OCI-LY1 (cell line): ENCODE measurements at regions not wholly inside any gene's neighbourhood (a gene's known extent, or its start where the extent isn't known, plus 50 kb on each side); places are given as distances from the start of the nearest gene placed in this dataset.

ENCODE experiments used
- EZH2 ChIP-seq: fragments of 200-600 bp; sonication (generic), shearing (Covaris generic); IDR thresholded peaks from 2 replicates; pipeline ENCODE4 v1.8.0; 2017; ENCODE audit warnings: borderline replicate concordance, mixed run types, mild to moderate bottlenecking, antibody characterized with exemption, low read length, moderate library complexity, mixed read lengths
- TF ChIP-seq, protein P1 (sequence below): fragments of 200-600 bp; sonication (generic), shearing (Covaris generic); IDR thresholded peaks from 2 replicates; pipeline ENCODE4 v1.5.1; 2017; ENCODE audit warnings: mild to moderate bottlenecking, antibody characterized with exemption, low read length, moderate library complexity, mixed read lengths

- TF ChIP-seq EZH2, result no peak
- TF ChIP-seq, protein P1, sequence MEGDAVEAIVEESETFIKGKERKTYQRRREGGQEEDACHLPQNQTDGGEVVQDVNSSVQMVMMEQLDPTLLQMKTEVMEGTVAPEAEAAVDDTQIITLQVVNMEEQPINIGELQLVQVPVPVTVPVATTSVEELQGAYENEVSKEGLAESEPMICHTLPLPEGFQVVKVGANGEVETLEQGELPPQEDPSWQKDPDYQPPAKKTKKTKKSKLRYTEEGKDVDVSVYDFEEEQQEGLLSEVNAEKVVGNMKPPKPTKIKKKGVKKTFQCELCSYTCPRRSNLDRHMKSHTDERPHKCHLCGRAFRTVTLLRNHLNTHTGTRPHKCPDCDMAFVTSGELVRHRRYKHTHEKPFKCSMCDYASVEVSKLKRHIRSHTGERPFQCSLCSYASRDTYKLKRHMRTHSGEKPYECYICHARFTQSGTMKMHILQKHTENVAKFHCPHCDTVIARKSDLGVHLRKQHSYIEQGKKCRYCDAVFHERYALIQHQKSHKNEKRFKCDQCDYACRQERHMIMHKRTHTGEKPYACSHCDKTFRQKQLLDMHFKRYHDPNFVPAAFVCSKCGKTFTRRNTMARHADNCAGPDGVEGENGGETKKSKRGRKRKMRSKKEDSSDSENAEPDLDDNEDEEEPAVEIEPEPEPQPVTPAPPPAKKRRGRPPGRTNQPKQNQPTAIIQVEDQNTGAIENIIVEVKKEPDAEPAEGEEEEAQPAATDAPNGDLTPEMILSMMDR, result no peak
Measured at GRCh38 chr2:14354231-14354630, 278.3 kb upstream of the LRATD1 start.
